ENCODE measurements at regions not wholly inside any gene's neighbourhood (a gene's known extent, or its start where the extent isn't known, plus 50 kb on each side); places are given as distances from the start of the nearest gene placed in this dataset.

DNA sequence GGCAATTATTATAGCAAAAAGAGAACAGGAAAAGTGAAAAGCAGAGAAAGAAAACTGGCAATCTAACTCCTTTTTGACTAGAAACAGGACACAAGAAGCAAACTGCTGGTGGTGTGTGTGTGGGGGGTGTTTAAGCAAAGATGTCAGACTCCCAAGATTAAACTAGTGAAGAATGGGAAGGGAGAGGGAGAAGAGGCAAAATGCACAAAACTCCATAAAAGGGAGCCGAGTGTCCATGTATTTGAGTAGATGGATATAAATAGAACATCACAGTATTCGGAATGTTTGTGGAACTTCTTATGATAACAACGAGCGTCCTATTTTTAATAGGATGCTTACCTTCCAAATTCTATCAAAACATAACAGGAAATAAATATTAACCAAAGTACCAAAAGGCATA, 179.8 kb upstream of the TRIB2 start:
- TF ChIP-seq, protein P1, sequence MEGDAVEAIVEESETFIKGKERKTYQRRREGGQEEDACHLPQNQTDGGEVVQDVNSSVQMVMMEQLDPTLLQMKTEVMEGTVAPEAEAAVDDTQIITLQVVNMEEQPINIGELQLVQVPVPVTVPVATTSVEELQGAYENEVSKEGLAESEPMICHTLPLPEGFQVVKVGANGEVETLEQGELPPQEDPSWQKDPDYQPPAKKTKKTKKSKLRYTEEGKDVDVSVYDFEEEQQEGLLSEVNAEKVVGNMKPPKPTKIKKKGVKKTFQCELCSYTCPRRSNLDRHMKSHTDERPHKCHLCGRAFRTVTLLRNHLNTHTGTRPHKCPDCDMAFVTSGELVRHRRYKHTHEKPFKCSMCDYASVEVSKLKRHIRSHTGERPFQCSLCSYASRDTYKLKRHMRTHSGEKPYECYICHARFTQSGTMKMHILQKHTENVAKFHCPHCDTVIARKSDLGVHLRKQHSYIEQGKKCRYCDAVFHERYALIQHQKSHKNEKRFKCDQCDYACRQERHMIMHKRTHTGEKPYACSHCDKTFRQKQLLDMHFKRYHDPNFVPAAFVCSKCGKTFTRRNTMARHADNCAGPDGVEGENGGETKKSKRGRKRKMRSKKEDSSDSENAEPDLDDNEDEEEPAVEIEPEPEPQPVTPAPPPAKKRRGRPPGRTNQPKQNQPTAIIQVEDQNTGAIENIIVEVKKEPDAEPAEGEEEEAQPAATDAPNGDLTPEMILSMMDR (IDR thresholded peaks at IDR 0.05) = no peak
- no peak for TF ChIP-seq POLR2A (IDR thresholded peaks at IDR 0.05)
- WGBS (ENCODE audit: insufficient coverage, low coverage, low lambda C conversion rate, missing lambda C conversion rate) = 70% methylated on average over 4 of the region's 4 CpGs

GRCh38 chr2:12538138-12538694, 178.5 kb upstream of the TRIB2 start:
- H3K9me3 ChIP-seq = no peaks in the 10 kb centered on the region
- ATAC-seq (no peak), DNase-seq (no peak)
- TF ChIP-seq, protein P1 (IDR thresholded peaks at IDR 0.05) = no peak
- TF ChIP-seq POLR2A (IDR thresholded peaks at IDR 0.05) = no peak
- 73% methylated on average over 3 of the region's 3 CpGs for WGBS (ENCODE audit: insufficient coverage, low coverage, low lambda C conversion rate, missing lambda C conversion rate)
- H3K27ac ChIP-seq = no peak overlapping the region
- no peak overlapping the region for H3K4me3 ChIP-seq
- intact Hi-C loops (cut with DNase I) = no loop called here
- no peaks in the 10 kb centered on the region for H3K27me3 ChIP-seq
- no peaks in the 10 kb centered on the region for H3K4me1 ChIP-seq
- H3K36me3 ChIP-seq = no peaks in the 10 kb centered on the region

More for the DNA sequence above, 179.8 kb upstream of the TRIB2 start:
- H3K4me1 ChIP-seq = no peaks in the 10 kb centered on the region
- no peaks in the 10 kb centered on the region for H3K36me3 ChIP-seq
- H3K27ac ChIP-seq = no peak overlapping the region
- intact Hi-C loops (cut with DNase I) = no loop called here
- H3K9me3 ChIP-seq = no peaks in the 10 kb centered on the region
- no peak for DNase-seq
- no peak for ATAC-seq
- H3K27me3 ChIP-seq = no peaks in the 10 kb centered on the region
- H3K4me3 ChIP-seq = no peak overlapping the region

GRCh38 chr2:12539336-12539735, 177.4 kb upstream of the TRIB2 start:
- ATAC-seq (no peak), DNase-seq (no peak)
- Histone ChIP-seq H3K27me3 (no peaks in the 10 kb centered on the region), H3K36me3 (no peaks in the 10 kb centered on the region), H3K27ac (no peak overlapping the region), H3K9me3 (no peaks in the 10 kb centered on the region), H3K4me3 (no peak overlapping the region), H3K4me1 (no peaks in the 10 kb centered on the region)
- 75% methylated on average over 8 of the region's 9 CpGs for WGBS (ENCODE audit: insufficient coverage, low coverage, low lambda C conversion rate, missing lambda C conversion rate)
- intact Hi-C loops (cut with DNase I) = no loop called here
- no peak for TF ChIP-seq POLR2A (IDR thresholded peaks at IDR 0.05)
- TF ChIP-seq, protein P1 (IDR thresholded peaks at IDR 0.05) = no peak

DNA sequence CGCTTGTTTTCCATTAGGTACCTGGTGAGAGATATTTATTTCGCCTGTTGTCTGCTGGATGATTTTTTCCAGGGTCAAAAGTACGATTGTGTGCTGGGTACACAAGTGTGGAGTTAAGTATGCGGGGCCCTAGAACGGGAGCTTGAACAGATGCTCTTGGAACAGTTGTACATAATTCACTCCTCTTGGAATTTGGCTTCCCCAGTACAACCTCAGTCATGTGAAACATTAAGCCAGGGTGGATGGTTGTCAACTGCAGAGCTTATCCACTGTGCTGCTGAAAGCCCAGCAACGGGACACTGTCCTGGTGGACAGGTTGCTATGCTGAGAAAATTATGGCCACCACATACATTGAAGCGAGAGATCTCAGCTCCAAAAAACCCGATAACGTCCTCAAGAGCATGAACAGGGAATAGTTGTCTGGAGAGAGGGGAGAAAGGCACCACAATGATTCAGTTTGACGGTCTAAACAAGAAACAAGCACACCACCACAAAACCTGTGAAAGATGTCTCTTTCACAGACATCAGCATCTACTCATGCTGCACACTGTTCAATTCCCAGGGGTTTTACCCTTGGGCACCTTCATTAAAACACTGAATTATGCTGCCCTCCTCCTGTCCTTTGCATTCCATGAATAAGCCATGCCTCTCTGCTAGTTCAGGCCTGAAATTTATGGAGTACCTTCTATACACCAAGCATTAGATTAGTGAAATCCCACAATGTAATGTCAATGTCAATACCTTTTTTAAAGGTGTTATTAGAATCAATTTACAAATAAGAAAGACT, 176.8 kb upstream of the TRIB2 start:
- ATAC-seq = no peak
- 82% methylated on average over 8 of the region's 10 CpGs for WGBS (ENCODE audit: insufficient coverage, low coverage, low lambda C conversion rate, missing lambda C conversion rate)
- H3K36me3 ChIP-seq = no peaks in the 10 kb centered on the region
- H3K27ac ChIP-seq = no peak overlapping the region
- H3K4me3 ChIP-seq = no peak overlapping the region
- no peaks in the 10 kb centered on the region for H3K4me1 ChIP-seq
- DNase-seq = no peak
- H3K9me3 ChIP-seq = no peaks in the 10 kb centered on the region
- intact Hi-C loops (cut with DNase I) = no loop called here
- TF ChIP-seq, protein P1 (IDR thresholded peaks at IDR 0.05) = no peak
- no peak for TF ChIP-seq POLR2A (IDR thresholded peaks at IDR 0.05)
- H3K27me3 ChIP-seq = no peaks in the 10 kb centered on the region

Data from right lobe of liver (tissue), 6 donors.